ENCODE measurements at regions not wholly inside any gene's neighbourhood (a gene's known extent, or its start where the extent isn't known, plus 50 kb on each side); places are given as distances from the start of the nearest gene placed in this dataset.
"Not testable (repeated sequence)": the region's sequence is repeated elsewhere in the genome, so short reads cannot be mapped to it uniquely, and the experiment has no call there.

DNA sequence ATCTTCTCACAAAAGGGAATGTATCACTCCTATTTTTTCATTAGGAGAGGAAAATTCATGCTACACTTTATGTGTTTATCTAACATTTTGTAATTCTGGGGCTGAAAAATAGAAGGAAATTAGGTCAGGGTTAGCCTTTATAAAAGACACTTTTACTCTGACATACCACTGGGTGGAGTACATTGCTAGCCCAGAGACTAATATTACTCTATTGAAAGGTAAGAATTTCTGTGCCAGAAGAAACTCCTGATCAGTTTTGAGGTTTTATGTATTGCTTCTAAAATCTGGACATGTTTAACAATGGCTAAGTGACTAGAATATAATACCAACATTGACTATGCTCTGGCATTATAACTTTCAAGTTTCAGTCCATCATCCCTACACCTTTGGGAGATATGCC is 724.6 kb downstream of the USP25 start:
- no peak for DNase-seq (ENCODE audit: extremely low read depth, low read depth, low spot score)

DNA sequence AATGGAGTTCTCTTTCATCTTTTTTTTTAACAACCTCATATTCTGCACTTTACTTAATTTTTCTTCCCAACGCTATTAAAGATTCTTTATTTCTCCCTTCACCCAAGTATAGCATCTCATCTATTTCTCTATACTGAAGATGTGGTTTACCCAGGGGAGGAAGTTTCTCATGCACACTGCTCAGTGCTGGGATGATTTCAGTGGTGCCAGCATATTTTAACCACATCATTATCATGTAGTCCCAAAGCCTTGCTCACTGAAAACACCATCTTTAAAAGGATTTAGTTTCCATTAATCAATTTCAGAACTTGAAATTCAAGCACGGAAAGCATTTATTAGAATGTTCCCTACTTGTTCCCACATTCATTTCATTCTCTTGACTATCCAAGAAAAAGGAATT is 725.7 kb downstream of the USP25 start:
- DNase-seq (ENCODE audit: extremely low read depth, low read depth, low spot score) = no peak

DNA sequence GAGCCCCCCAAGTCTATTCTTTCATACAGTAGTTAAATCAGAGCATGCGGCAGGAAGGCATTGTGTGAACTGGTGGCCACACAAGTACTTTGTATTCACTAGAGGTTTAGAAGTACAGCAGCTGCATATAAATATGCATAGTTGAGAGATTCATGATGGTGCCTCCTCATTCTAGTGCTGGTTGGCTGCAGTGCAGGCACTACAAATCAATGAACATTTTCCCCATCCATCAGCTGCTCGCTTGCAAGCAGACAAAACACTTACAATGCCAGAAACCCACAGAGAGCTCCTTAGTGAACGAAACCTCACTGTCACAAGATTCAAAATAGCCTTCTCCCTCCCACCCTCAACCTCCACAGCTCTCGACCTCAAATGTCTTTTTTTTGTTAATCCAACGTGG is 726.2 kb downstream of the USP25 start:
- DNase-seq (ENCODE audit: extremely low read depth, low read depth, low spot score) = no peak

DNA sequence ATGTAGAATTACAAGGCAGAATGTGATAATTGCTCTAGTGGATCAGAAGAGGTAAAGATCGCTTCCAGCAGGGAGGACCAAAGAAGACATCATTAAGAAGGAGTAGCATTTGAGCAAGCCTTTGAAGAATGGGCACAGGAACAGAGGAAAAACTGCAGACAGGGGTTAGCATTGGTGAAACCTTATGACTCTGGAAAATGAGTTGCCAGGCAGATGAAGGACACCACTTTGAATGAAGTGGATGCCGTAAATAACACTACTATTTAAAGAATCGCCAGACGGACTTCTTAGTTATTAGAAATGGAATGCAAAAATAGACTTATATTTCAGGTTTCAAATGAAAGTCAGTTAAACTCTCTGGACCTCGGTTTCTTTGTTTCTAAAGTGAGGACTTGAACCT is 727.7 kb downstream of the USP25 start:
- DNase-seq (ENCODE audit: extremely low read depth, low read depth, low spot score) = no peak

DNA sequence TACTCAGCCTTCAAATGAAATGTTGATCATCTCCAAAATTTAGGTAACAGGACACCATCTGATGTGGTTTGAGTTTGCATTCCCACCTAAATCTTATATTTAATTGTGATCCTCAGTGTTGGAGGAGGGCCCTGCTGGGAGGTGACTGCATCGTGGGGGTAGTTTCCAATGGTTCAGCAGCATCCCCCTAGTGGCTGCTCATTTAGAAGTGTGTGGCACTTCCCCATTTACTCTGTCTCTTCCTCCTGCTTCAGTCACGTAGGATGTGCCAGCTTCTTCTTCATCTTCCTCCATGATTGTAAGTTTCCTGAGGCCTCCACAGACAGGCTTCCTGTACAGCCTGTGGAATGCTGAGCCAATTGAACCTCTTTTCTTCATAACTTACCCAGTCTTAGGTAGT is 731.2 kb downstream of the USP25 start:
- DNase-seq (ENCODE audit: extremely low read depth, low read depth, low spot score) = no peak

DNA sequence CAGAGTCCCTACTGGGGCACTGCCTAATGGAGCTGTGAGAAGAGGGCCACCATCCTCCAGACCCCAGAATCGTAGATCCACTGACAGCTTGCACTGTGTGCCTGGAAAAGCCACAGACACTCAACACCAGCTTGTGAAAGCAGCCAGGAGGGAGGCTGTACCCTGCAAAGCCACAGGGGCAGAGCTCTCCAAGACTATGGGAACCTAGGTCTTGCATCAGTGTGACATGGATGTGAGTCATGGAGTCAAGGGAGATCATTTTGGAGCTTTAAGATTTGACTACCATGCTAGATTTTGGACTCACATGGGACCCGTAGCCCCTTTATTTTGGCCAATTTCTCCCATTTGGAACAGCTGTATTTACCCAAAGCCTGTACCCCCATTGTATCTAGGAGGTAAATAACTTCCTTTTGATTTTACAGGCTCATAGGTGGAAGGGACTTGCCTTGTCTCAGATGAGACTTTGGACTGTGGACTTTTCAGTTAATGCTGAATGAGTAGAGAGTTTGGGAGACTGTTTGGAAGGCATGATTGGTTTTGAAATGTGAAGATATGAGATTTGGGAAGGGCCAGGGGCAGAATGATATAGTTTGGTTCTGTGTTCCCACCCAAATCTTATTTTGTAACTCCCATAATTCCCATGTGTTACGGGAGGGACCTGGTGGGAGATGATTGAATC is 734.6 kb downstream of the USP25 start:
- DNase-seq (ENCODE audit: extremely low read depth, low read depth, low spot score) = not testable (repeated sequence)

DNA sequence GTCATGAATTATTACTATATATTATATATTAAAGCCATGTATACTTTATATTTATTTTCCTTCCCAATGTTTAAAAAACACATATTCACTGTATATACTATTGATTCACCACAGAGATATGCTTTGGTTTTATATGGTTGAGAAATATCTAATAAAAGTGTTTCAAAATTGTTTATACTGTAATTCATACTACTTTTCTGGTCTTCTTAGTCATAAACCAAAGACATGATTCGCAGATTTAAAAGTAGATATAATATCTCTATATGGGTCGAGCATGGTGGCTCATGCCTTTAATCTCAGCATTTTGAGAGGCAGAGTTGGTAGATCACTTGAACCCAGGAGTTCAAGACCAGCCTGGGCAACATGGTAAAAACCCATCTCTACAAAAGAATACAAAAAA is 738.4 kb downstream of the USP25 start:
- no peak for DNase-seq (ENCODE audit: extremely low read depth, low read depth, low spot score)

DNA sequence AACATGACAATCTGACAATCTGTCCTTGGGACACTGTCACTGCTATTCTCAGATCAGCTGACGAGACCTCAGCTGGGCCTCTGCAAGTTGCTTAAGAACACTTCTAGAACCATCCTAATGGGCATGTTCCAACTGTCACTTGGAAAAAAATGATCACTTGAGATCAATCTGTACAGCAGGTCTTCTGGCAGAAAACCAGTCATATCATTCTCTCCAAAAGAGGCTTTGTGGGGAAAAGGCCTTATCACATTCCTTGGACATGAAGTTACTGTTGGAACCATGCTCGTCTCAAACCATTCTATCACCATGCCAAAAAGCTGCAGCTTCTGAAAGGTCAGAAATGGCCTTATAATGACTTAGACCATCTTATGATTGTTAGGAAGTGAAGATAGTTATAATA is 744.2 kb downstream of the USP25 start:
- no peak for DNase-seq (ENCODE audit: extremely low read depth, low read depth, low spot score)

DNA sequence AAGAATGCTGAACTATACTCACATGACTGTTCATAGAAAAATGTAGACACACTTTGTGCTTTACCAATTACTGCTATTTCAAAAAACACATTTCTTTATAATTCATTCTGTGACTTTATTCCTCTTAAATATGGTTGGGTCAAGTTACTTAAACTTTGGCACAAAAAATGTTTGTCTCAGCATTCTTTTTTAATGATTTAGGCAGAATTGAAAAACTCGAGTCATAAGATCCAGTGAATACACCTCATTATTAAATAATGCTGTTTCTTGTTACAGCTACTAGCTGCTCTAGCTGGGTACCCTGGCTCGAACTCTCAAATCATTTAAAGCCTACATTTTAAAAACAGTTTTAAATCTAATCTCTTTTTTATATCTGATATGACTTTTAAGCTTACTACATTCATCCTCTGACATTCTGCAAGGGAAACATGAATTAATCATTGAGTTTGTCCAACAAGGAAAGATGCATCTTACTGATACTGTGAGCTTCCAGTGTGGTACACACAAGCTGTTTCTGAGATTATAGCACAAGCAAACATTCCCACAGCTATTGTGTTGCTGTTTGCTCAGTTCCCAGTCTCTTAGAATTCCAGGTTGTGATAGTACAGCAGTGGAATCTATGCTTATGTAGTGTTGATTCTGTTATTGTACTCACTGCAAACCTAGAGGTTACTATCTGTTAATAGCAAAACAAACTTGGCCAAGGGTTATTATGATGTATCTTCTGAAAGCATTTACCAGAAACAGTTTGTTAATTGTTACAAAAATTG is 746.5 kb downstream of the USP25 start:
- DNase-seq (ENCODE audit: extremely low read depth, low read depth, low spot score) = no peak

DNA sequence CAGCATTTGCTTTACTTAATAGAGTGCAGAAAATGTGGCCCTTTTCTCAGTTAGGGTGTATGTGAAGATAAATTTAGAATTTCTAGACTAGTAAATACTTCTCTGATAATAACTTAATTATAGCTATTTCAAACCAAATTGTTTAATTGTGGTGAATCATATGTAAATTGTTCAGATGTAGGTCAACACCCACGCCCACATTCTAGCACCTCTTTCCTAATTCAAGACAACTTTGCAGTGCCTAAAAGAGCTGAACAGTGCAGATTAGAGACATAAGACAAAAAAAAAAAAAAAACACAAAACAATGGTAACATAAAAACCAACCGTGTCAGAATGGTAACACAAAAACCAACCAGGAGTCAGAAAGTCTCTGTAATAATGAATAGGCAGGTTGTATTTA is 758.3 kb downstream of the USP25 start:
- DNase-seq (ENCODE audit: extremely low read depth, low read depth, low spot score) = no peak

DNA sequence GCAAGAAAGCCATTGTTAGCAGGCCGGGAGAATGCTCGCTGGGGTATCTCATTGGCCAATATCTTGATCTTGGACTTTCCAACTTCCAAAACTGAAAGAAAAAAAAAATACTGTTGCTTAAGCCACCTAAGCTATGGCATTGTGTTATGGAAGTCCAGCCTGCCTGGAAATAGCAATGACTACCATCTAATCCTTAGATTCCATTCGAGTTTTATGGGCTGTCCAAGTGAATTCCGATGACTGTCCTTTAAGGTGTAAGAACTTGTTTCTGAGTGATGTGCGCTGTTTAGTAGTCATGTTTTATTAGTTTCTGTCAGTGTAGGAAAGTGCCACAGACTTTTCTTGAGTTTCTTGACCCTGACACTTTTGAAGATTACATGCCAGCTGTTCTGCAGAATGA is 762.6 kb downstream of the USP25 start:
- no peak for DNase-seq (ENCODE audit: extremely low read depth, low read depth, low spot score)

DNA sequence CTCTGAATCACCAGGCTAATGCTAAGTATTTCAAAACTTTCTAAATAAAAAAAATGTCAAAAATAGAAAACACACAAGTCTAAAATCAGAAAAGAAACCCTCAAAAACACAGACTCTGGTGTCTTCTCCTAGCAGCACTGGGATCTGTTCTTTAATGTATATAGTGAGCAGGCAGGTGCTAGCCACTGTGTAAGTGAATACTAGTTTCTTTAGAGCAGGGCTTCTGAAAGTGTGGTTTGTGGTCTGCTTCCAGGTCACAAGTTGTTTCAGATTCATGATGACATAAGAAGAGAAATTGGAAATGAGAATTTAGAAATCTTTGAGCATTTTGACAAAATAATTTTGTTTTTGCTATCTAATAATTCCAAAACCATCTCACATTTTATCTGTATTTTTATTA is 763.1 kb downstream of the USP25 start:
- DNase-seq (ENCODE audit: extremely low read depth, low read depth, low spot score) = no peak

DNA sequence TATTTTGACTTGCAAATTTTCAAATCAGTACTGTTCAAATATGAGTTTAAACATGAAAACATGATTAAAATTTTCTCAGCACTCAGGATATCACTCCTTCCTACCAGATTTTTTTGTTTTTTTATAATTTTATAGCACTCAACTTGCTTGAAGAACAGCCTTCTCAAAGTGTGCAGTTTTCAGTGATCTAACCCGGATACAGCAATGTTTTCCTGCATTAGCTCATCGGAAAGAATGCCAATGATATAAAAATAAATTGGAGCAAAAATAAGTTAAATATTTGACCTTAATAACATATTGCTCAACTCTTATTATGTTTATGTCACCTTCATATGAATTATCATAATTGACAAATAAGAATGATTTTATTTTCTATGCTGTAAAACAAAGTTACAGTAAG is 766.8 kb downstream of the USP25 start:
- DNase-seq (ENCODE audit: extremely low read depth, low read depth, low spot score) = no peak

DNA sequence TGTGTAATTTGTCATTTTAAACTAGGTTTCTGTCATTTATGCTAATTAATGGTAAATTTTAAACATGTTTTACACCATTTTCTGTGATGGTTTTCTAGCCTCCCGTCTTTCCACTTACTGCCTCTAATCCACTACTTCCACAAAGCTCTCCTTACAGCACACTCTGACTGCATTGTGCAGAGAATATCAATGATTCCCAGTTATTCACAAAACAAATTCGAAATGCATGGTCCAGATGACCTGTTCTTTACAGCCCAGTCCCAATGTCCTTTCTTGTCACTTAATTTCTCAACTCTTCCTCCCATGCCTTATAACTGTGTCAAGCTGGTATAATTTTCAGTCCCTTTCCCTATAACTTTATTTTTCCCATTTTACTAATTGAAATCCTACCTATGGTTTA is 770.5 kb downstream of the USP25 start:
- DNase-seq (ENCODE audit: extremely low read depth, low read depth, low spot score) = no peak

DNA sequence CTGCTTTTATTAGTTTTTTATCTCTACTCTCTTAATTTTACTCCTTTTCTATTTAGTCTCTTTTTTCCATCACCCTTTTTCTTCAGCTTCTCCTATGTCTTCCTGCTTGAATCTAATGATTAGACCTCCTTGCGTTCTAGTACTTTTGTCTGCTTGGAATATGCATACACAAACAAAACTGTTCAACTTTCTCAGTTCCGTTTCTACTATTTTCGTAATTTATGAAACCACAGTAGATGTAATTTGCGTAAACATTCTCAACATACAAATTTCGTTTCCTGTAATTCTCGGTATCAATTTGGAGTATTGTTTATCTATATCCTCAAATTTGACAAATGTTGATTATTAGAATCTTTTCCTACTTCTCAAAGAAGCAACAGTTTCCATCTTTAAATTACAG is 772.5 kb downstream of the USP25 start:
- DNase-seq (ENCODE audit: extremely low read depth, low read depth, low spot score) = no peak

DNA sequence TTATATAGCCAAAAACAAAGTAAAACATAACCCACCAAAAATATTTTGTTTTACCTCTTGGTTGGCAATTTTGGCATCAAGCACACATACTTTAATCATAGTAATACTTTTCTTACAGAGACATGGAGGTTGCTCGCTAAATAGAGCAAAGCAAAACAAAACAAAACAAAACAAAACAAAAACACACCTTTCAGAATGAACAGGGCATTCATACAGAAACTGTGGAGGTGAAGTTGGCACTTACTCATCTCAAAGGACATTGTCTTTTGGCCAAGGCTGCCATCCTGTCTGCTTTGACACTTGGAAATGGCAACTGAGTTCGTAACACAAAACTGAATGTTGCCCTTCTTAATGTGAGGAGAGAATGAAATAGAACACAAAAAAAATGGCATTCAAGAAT is 773.1 kb downstream of the USP25 start:
- no peak for DNase-seq (ENCODE audit: extremely low read depth, low read depth, low spot score)

DNA sequence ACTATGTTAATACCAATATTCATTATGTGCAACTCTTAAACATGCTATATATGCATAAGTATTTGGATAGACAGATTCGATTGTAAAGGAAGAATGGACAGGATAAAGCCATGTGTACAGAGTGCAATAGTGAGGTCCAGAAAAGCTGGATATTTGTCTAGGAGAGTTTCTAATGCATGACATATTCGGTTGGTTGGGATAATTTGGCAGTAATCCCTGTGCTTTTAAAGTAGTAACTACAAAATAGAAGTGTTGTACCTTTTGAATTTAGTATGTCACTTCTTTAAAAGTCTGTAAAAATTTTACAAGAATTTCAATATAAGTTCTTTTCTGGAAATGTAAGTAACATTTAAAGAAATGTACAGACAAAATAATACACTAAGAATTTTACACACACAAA is 774.5 kb downstream of the USP25 start:
- DNase-seq (ENCODE audit: extremely low read depth, low read depth, low spot score) = no peak

DNA sequence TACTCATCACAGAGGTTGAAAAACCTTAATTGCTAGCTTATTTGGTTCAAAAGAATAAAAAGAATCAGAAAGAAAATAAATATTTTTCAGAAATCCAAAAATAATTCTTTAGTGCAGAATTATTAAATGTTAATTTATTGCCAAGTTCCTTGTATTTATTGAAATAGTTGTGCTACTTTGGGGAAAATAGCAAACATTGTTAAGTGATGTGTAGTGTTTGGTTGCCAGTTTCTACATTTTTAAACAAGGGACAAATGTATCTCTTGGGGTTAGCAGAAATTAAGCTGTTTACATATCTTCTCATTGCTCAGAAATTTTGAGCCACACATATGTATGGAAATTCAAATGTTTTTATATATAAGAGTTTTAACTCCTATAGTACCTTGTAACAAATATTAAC is 775.0 kb downstream of the USP25 start:
- DNase-seq (ENCODE audit: extremely low read depth, low read depth, low spot score) = no peak

DNA sequence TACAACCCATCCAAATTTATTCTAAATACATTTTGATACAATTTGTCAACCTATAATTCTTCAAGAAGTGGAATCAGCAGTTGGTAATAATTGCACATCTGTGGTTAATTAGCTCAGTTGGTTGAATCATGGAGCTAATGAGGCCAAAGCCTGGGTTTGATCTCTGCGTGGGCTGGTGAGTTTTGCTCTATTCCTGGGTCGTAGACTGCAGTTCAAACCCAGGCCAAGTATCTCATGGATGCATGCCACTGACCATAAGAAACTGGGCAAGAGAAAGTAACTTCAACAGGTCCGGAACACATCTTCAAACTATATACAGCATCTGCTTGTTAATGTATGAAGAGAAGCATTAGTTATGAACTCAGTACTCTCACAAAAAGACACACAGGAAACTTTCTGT is 779.7 kb downstream of the USP25 start:
- no peak for DNase-seq (ENCODE audit: extremely low read depth, low read depth, low spot score)

DNA sequence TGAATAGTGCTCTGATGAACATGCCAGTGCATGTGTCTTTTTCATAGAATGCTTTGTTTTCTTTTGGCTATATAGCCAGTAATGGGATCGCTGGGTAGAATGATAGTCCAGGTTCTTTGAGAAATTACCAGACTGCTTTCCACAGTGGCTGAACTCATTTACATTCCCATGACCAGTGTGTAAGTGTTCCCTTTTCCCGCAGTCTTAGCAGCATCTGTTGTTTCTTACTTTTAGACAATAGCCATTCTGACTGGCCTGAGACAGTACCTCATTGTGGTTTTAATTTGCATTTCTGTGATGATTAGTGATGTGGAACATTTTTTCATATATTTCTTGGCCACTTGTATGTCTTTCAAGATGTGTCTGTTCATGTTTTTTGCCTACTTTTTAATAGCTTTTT is 784.5 kb downstream of the USP25 start:
- no peak for DNase-seq (ENCODE audit: extremely low read depth, low read depth, low spot score)

DNA sequence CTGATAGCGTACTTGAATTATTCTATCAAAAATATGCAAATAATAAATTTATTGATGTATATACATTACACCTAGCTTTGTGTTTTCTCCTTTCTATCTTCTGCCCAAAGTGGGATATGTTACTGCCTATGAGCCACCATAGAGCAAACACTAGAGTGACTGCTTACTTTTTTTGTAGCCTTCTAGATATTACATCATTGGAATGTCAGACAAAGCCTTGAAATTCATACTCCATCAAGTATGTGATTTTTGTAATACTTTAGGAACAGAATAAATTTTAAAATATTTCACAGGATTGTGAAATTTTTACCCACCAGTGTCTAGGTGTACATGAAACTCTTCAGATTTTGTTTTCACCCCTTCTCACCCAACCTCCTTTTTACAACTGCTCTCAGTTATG is 787.6 kb downstream of the USP25 start:
- no peak for DNase-seq (ENCODE audit: extremely low read depth, low read depth, low spot score)

DNA sequence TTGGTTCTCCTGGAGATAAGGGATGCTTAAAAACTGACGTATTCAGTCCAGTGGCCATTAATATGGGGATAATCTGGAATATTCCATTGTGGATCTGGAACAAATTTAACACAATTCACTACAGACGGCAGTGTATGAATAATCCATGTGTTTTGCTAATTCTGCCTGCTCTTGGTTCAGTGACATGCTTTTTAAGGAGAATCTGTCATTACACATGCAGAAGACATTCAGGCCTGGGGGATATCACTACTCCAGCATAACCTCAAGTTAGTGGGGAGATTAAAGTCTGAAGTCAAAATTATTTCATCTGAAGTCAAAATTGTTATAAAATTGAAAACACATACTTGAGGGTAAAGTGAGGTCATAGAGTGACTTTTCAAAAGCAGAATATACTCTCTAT is 789.3 kb downstream of the USP25 start:
- DNase-seq (ENCODE audit: extremely low read depth, low read depth, low spot score) = no peak

DNA sequence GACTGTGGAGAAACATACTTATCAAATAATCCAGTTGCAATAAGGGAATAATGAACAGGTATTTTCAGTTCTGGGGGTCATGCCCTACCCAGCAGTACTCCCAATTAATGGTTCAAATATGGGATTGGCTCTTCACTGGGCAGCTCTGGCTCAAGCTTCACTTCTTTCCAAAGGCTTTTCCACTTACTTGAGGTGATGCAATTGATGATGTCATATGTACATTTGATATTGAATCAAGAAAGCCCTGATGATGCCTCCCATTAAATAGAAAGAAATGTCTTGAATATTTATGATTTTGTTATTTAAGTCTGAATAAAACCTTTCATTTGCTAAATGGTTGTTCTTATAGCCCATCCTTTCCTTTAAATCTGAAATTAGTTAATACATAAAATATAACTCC is 789.9 kb downstream of the USP25 start:
- DNase-seq (ENCODE audit: extremely low read depth, low read depth, low spot score) = no peak
